ENCODE measurements at regions not wholly inside any gene's neighbourhood (a gene's known extent, or its start where the extent isn't known, plus 50 kb on each side); places are given as distances from the start of the nearest gene placed in this dataset.
"Not testable (repeated sequence)": the region's sequence is repeated elsewhere in the genome, so short reads cannot be mapped to it uniquely, and the experiment has no call there.

- H3K9me3 Mint-ChIP-seq = peaks cover 0 to 1% (median 0%) of the 10 kb centered on the region in 9 donors
- H3K4me3 Mint-ChIP-seq = no peak overlapping the region
- H3K27ac Mint-ChIP-seq = no peak overlapping the region
- H3K36me3 Mint-ChIP-seq = no peaks in the 10 kb centered on the region
- DNase-seq (no peak), ATAC-seq (no peak)
- POLR2A ChIA-PET = no interaction called here
- H3K27me3 Mint-ChIP-seq = peaks cover 0 to 8% (median 0%) of the 10 kb centered on the region in 5 donors
- peaks cover 0 to 2% (median 0%) of the 10 kb centered on the region in 4 donors for H3K4me1 Mint-ChIP-seq
Measured at GRCh38 chr22:48302657-48303368, 1524.9 kb downstream of the BRD1 start.

DNA sequence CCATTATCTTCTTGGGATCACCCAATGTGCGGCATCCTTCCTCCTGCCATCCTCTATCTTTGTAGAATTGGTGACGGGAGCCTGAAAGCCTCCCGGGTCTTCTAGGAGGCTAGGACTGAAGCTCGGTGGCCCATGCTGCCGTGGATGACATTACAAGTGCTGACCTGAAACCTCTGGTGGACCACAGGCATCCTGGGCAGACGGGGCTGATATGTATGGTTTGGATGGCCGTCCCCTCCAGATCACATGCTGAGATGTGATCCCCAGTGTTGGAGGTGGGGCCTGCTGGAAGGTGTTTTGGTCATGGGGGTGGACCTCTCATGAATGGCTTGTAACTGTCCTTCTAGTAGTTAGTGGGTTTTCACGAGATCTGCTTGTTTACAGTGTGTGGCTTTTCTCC is 1525.8 kb downstream of the BRD1 start:
- H3K4me3 Mint-ChIP-seq = no peak overlapping the region
- H3K27me3 Mint-ChIP-seq = peaks cover 0 to 8% (median 0%) of the 10 kb centered on the region in 5 donors
- no peaks in the 10 kb centered on the region for H3K36me3 Mint-ChIP-seq
- no peak overlapping the region for H3K27ac Mint-ChIP-seq
- no peak for DNase-seq
- POLR2A ChIA-PET = no interaction called here
- peaks cover 0 to 2% (median 0%) of the 10 kb centered on the region in 4 donors for H3K4me1 Mint-ChIP-seq
- H3K9me3 Mint-ChIP-seq = peaks cover 0 to 1% (median 0%) of the 10 kb centered on the region in 9 donors
- no peak for ATAC-seq

DNA sequence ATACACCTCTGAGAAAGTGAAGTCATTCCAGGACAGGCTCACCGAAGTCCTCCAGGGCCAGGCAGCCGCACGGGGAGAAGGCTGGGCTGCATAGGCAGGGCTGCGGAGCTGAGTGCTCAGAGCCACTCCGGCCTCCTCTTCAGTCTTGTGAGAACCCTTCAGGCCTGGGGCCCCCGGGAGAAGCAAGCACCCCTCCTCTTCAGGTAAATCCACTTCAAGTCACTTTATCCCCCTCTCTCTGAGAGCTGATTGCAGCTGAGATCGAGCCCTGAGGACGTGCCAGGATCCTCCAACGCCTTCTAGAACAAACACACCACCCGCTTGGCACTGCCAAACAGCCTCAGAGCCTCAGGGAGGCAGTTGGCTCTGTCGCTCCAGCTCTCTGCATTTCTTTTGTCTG is 1526.3 kb downstream of the BRD1 start:
- Mint-ChIP-seq H3K4me1 (peaks cover 0 to 2% (median 0%) of the 10 kb centered on the region in 4 donors), H3K9me3 (peaks cover 0 to 1% (median 0%) of the 10 kb centered on the region in 9 donors), H3K36me3 (no peaks in the 10 kb centered on the region), H3K27ac (no peak overlapping the region), H3K4me3 (no peak overlapping the region), H3K27me3 (peaks cover 0 to 8% (median 0%) of the 10 kb centered on the region in 5 donors)
- no peak for DNase-seq
- POLR2A ChIA-PET = no interaction called here
- no peak for ATAC-seq

- ATAC-seq (no peak), DNase-seq (no peak)
- Mint-ChIP-seq H3K4me3 (no peak overlapping the region), H3K27ac (no peak overlapping the region), H3K27me3 (peaks cover 0 to 8% (median 0%) of the 10 kb centered on the region in 5 donors), H3K4me1 (peaks cover 0 to 2% (median 0%) of the 10 kb centered on the region in 4 donors), H3K36me3 (no peaks in the 10 kb centered on the region), H3K9me3 (no peaks in the 10 kb centered on the region)
- POLR2A ChIA-PET = no interaction called here
Measured at GRCh38 chr22:48300877-48301276, 1526.8 kb downstream of the BRD1 start.

DNA sequence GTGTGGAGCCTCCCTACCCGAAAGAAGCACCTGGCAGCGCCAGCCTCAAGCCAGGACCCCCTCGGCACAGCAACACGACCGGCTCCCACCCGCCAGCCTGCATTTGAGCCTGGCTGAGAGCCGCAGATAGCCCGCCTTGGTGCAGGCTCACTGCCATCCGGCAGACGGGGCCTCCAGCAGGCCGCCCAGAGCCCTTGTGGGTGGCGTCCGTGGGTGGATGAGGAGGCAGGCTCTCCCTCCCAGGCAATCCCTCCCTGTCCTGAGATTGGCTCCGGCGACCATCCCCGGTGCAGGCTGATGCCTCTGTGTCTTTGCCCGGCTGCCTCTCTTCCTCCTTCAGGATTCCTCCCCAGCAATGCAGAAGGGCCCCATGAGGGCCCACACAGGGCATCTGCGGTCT is 1527.9 kb downstream of the BRD1 start:
- Mint-ChIP-seq H3K4me3 (no peak overlapping the region), H3K27ac (no peak overlapping the region), H3K36me3 (no peaks in the 10 kb centered on the region), H3K9me3 (no peaks in the 10 kb centered on the region), H3K27me3 (peaks cover 0 to 6% (median 0%) of the 10 kb centered on the region in 5 donors), H3K4me1 (peaks cover 0 to 2% (median 0%) of the 10 kb centered on the region in 4 donors)
- POLR2A ChIA-PET = no interaction called here
- DNase-seq (no peak), ATAC-seq (no peak)

- Mint-ChIP-seq H3K4me1 (peaks cover 0 to 2% (median 0%) of the 10 kb centered on the region in 4 donors), H3K36me3 (no peaks in the 10 kb centered on the region), H3K27me3 (peaks cover 0 to 6% (median 0%) of the 10 kb centered on the region in 5 donors), H3K4me3 (no peak overlapping the region), H3K9me3 (peaks cover 0 to under 1% (median 0%) of the 10 kb centered on the region in 9 donors), H3K27ac (no peak overlapping the region)
- ATAC-seq (no peak), DNase-seq (no peak)
- POLR2A ChIA-PET = no interaction called here
Measured at GRCh38 chr22:48299124-48299523, 1528.5 kb downstream of the BRD1 start.

DNA sequence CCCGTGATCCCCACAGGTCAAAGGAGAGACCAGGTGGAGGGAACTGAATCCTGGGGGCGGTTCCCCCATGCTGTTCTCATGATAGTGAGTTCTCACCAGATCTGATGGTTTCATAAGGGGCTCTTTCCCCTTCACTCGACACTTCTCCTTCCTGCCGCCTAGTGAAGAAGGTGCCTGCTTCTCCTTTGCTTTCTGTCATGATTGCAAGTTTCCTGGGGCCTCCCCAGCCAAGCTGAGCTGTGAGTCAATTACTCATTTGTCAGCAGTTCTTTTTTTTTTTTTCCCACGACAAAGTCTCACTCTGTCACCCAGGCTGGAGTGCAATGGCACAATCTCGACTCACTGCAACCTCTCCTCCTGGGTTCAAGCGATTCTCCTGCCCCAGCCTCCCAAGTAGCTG is 1530.4 kb downstream of the BRD1 start:
- no peak for DNase-seq
- Mint-ChIP-seq H3K4me1 (peaks cover 0 to 3% (median 0%) of the 10 kb centered on the region in 4 donors), H3K27me3 (peaks cover 0 to 9% (median 3%) of the 10 kb centered on the region in 5 donors), H3K9me3 (peaks cover 0 to 17% (median 2%) of the 10 kb centered on the region in 9 donors), H3K4me3 (no peak overlapping the region), H3K27ac (no peak overlapping the region), H3K36me3 (no peaks in the 10 kb centered on the region)
- POLR2A ChIA-PET = no interaction called here
- no peak for ATAC-seq

GRCh38 chr22:48289954-48290353 is 1527.5 kb downstream of the TBC1D22A start:
- H3K4me3 Mint-ChIP-seq, H3K36me3 Mint-ChIP-seq, ATAC-seq, H3K27ac Mint-ChIP-seq, POLR2A ChIA-PET, DNase-seq, H3K4me1 Mint-ChIP-seq: not testable (repeated sequence)
- Mint-ChIP-seq H3K27me3 (peaks cover 0 to 20% (median 11%) of the 10 kb centered on the region in 5 donors), H3K9me3 (peaks cover 3 to 29% (median 9%) of the 10 kb centered on the region in 9 donors)

- ATAC-seq (no peak), DNase-seq (no peak)
- POLR2A ChIA-PET = no interaction called here
- Mint-ChIP-seq H3K4me1 (no peaks in the 10 kb centered on the region), H3K4me3 (no peak overlapping the region), H3K36me3 (peaks cover 0 to 7% (median 0%) of the 10 kb centered on the region in 3 donors), H3K9me3 (peaks cover 3 to 21% (median 9%) of the 10 kb centered on the region in 9 donors), H3K27me3 (peaks cover 0 to 20% (median 10%) of the 10 kb centered on the region in 5 donors), H3K27ac (no peak overlapping the region)
Measured at GRCh38 chr22:48288376-48288940, 1526.0 kb downstream of the TBC1D22A start.

DNA sequence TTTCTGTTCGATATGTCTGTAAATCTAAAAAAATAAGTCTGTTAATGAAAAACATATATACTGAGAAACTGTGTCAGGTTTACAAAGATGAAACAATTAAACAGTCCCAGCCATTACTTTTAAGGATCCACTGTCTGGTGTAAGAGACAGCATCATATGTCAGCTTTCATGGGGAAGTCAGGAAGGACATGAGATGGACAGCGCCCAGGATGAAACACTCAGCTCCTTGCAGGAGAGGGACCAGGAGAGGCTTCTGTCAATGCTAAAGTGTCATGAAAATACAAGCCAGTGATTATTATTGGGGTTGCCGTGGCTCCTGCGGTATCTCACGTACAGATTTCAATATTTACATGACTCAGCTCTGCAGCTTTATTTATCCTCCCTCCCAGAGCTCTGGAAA is 1524.6 kb downstream of the TBC1D22A start:
- H3K36me3 Mint-ChIP-seq = peaks cover 0 to 5% (median 0%) of the 10 kb centered on the region in 3 donors
- peaks cover 0 to 11% (median 6%) of the 10 kb centered on the region in 9 donors for H3K9me3 Mint-ChIP-seq
- H3K27ac Mint-ChIP-seq = no peak overlapping the region
- peaks cover 0 to 20% (median 8%) of the 10 kb centered on the region in 5 donors for H3K27me3 Mint-ChIP-seq
- no peak overlapping the region for H3K4me3 Mint-ChIP-seq
- ATAC-seq (no peak), DNase-seq (no peak)
- H3K4me1 Mint-ChIP-seq = no peaks in the 10 kb centered on the region
- POLR2A ChIA-PET = no interaction called here

DNA sequence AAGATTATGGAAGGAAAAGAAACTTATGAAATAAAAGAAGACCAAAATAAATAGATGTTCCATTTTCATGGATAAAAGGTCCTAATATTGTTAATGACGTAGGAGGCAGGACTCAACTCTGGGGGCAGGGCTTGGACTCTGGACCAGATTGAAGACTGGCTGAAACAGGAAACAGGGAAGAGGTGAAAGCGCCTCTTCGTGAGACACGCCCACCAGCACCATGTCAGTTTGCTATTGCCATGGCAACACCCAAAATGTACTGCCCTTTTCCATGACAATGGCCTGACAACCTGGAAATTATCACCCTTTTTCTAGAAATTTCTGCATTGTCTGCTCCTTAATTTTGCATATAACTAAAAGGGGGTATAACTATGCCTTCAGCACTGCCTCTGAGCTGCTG is 1522.2 kb downstream of the TBC1D22A start:
- DNase-seq = no peak
- ATAC-seq = no peak
- Mint-ChIP-seq H3K9me3 (peaks cover 0 to 9% (median 0%) of the 10 kb centered on the region in 9 donors), H3K27me3 (peaks cover 6 to 29% (median 20%) of the 10 kb centered on the region in 5 donors), H3K4me1 (no peaks in the 10 kb centered on the region), H3K4me3 (no peak overlapping the region), H3K36me3 (no peaks in the 10 kb centered on the region), H3K27ac (no peak overlapping the region)
- POLR2A ChIA-PET = no interaction called here

DNA sequence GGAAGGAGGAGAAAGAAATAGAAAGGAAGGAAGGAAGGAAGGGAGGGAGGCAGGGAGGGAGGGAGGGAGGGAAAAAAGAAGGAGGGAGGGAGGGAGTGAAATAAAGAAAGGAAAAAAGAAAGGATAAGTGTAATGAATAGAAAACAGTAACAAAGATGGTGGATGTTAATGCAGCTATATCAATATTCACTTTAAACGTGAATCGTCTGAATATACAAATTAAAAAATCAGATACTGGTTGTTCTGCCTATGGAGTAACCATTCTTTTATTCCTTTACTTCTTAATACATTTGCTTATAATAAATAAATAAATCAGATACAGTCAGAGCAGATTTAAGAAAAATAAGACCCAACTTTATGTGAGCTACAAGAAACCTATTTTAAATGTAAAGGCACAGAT is 1520.4 kb downstream of the TBC1D22A start:
- no peak for DNase-seq
- Mint-ChIP-seq H3K9me3 (peaks cover 0 to 9% (median 0%) of the 10 kb centered on the region in 9 donors), H3K36me3 (no peaks in the 10 kb centered on the region), H3K4me1 (no peaks in the 10 kb centered on the region), H3K27ac (no peak overlapping the region), H3K27me3 (peaks cover 11 to 37% (median 22%) of the 10 kb centered on the region in 5 donors), H3K4me3 (no peak overlapping the region)
- no peak for ATAC-seq
- POLR2A ChIA-PET = no interaction called here

GRCh38 chr22:48279461-48279756 is 1517.0 kb downstream of the TBC1D22A start:
- no peak for DNase-seq
- no peak for ATAC-seq
- Mint-ChIP-seq H3K4me3 (no peak overlapping the region), H3K27me3 (peaks cover 15 to 28% (median 25%) of the 10 kb centered on the region in 5 donors), H3K36me3 (no peaks in the 10 kb centered on the region), H3K27ac (no peak overlapping the region), H3K4me1 (no peaks in the 10 kb centered on the region), H3K9me3 (peaks cover 0 to 9% (median 0%) of the 10 kb centered on the region in 9 donors)
- POLR2A ChIA-PET = no interaction called here

Data from naive thymus-derived CD8-positive, alpha-beta T cell (primary cell).